ENCODE measurements at regions not wholly inside any gene's neighbourhood (a gene's known extent, or its start where the extent isn't known, plus 50 kb on each side); places are given as distances from the start of the nearest gene placed in this dataset.

DNA sequence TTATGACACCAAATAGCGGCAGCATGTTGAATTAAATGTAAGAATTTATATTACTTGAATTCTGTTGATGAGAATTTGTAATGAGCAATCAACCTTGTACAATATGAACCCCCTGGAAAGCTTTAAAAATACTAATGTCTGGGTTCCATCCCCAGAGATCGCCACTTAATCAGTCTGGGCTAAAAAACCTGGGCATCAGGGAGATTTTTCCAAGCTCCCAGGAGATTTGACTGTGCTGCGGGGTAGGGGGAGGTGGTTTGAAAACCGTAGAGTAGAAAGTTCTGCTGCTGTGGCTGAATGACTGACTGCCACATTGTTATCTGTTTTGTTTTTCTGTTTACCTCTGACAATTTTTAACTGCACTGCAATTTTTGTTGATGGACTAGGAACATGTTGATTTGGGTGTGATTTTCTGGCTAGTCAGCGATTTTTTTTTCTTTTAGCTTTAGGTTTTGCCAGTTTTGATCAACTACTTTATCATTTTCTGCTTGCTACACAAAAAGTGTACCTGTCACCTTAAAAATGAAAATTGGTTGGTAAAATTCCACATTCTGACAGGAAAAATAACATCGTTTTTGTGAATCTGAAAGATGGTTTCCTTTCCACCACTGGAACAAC, 79.3 kb downstream of the PCTP start:
- Mint-ChIP-seq H3K36me3 (no peaks in the 10 kb centered on the region), H3K4me1 (no peaks in the 10 kb centered on the region), H3K27me3 (peaks cover 0 to 5% of the 10 kb centered on the region in 2 donors), H3K4me3 (no peak overlapping the region), H3K27ac (no peak overlapping the region), H3K9me3 (no peaks in the 10 kb centered on the region)
- DNase-seq = no peak
- ATAC-seq (replicated peaks) = no peak

DNA sequence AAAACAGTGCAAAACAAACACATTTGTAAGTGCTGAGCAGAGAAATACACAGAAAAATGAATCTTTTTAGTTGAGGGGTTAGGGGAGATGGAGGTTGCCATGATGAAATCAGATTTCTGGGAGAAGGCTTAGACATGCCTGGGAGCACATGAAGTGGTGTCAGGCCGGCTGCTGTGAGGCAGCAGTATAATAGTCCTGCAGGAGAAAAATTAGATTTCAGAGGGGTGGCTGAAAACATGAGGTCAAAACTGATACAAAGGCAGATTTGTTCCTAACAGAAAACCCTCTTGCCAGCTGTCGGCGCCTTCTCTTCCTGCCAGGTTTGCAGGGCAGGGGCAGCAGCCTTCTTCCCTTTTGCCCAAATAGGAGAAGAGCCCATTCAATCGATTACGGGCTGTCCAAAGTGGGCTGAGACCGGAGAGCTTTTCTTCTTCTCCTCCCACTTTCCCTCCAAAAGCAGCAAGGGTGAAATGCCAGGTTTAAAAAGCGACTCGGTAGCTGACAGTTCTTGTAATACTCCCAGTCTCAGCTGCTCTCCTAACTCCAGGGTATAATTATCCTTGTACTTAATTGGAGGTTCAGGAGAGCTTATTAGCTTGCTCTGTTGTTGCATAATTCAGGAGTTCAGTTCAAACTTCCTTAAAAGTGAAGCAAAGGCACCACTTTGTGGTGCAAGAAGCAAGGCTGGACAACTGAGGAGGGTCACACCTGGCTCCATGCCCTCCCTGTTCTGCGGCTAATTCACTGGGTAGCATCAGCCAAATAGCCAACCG, 80.0 kb downstream of the PCTP start:
- Mint-ChIP-seq H3K27me3 (peaks cover 0 to 5% of the 10 kb centered on the region in 2 donors), H3K4me1 (no peaks in the 10 kb centered on the region)

DNA sequence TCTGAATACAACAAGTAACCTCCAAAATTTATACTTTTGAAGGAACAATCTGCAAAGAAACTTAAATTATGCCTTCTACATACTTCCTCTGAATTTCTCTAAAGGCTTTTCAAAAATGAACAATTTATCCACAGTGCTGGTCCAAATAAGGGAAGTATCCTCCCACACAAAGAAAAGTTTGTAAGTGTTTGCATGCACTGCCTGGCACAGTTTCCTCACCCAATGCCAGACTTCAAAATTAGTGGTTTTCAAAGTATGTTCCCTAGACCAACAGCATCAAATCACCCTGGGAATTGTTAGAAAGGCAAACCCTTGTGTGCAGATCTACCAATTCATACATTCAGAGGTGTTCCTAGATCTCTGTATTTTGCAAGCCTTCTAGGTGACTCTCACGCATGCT, 82.5 kb downstream of the PCTP start:
- no peak for DNase-seq
- ATAC-seq (replicated peaks) = no peak

More for the DNA sequence above, 80.0 kb downstream of the PCTP start:
- Mint-ChIP-seq H3K9me3 (no peaks in the 10 kb centered on the region), H3K4me3 (no peak overlapping the region), H3K27ac (no peak overlapping the region), H3K36me3 (no peaks in the 10 kb centered on the region)
- ATAC-seq (replicated peaks) = no peak
- DNase-seq = no peak

DNA sequence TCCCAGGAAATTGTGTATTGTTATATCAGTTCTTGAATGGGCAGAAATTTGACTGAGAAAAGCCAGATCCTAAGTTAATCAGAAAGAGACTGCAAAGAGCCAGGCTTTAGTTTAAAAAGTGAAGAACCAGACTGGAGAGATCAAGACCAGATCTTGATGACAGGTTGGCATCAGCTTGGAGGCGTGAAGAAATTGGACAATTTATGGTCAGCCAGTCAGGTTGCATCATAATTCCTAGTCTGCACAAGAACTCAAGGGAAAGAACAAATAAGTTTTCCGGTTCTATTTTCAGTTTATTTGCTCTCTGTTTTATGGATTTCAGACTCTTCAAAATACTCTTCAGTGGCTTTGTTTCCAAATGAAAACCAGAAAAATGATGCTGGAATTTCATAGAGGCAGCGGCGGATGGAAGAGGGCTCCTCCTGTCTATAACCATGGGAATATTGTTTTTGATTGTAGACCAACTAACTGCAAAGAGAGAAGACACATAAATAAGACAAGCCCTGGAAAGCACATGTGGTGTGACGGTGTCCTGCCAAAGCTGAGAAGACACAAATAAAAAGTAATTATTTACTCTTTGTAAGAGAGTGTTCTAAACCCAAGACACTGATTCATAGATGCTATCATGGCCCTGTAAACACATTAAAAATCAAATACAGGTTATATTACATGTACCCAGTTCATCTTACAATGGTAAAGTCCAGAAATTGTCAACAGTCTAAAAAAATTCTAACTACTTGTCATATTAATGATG, 91.7 kb downstream of the PCTP start:
- Mint-ChIP-seq H3K27me3 (peaks cover 23 to 34% of the 10 kb centered on the region in 2 donors), H3K4me3 (no peak overlapping the region), H3K36me3 (no peaks in the 10 kb centered on the region), H3K9me3 (peaks cover 6 to 8% of the 10 kb centered on the region in 2 donors), H3K4me1 (peaks cover 3 to 5% of the 10 kb centered on the region in 2 donors), H3K27ac (no peak overlapping the region)
- DNase-seq (no peak), ATAC-seq (replicated peaks) (no peak)

More for the DNA sequence above, 82.5 kb downstream of the PCTP start:
- Mint-ChIP-seq H3K27ac (no peak overlapping the region), H3K4me1 (no peaks in the 10 kb centered on the region), H3K27me3 (peaks cover 5 to 6% of the 10 kb centered on the region in 2 donors), H3K9me3 (no peaks in the 10 kb centered on the region), H3K36me3 (no peaks in the 10 kb centered on the region), H3K4me3 (no peak overlapping the region)

DNA sequence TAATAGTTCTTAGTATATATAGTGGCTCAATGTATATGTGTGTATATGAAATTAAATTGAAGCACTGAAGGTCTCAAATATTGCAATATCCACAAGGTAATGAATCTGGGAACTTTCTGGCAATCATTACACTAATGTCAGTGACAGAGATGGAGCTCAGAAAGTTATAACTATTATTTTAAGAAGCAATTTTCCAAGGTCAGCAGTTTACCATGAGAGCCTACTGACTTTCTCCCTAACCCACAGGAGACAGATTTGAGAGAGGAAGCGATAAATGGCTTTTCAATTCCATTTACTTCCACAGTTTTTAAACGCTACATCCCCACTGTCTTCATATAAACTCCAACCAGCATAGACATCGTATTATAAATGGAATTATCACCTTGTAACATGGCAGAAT, 92.9 kb downstream of the PCTP start:
- Mint-ChIP-seq H3K4me3 (no peak overlapping the region), H3K36me3 (no peaks in the 10 kb centered on the region), H3K9me3 (peaks cover 6 to 9% of the 10 kb centered on the region in 2 donors), H3K27ac (no peak overlapping the region), H3K27me3 (peaks cover 23 to 34% of the 10 kb centered on the region in 2 donors), H3K4me1 (peaks cover 3 to 5% of the 10 kb centered on the region in 2 donors)
- DNase-seq (no peak), ATAC-seq (replicated peaks) (no peak)

DNA sequence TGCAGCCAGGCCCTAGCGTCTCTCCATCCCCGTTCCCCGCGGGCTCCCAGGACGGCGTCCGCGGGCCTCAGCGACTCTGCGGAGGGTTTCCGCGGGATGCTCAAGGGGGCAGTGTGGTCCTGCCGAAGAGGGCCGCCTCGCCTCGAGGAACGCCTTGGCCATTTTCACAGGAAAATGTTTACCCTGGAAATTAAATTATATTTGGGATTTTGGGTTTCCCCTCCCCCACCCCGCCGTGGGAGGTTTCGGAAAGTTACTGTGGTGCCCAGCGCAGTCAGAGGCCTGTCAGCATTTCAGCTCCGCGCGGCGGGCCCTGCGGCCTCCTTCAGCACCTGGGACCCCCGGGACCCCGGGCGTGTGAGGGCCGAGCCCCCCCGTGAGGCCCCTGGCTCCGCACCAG, 94.5 kb downstream of the PCTP start:
- no peak overlapping the region for H3K27ac Mint-ChIP-seq
- H3K9me3 Mint-ChIP-seq = peaks cover 6 to 9% of the 10 kb centered on the region in 2 donors
- DNase-seq (no peak), ATAC-seq (replicated peaks) (peak; percentile 36 to 57)
- peaks cover 3 to 5% of the 10 kb centered on the region in 2 donors for H3K4me1 Mint-ChIP-seq
- peaks cover 23 to 34% of the 10 kb centered on the region in 2 donors for H3K27me3 Mint-ChIP-seq
- no peaks in the 10 kb centered on the region for H3K36me3 Mint-ChIP-seq
- peak overlapping the region in 1 of 2 donors; percentile 4 for H3K4me3 Mint-ChIP-seq

DNA sequence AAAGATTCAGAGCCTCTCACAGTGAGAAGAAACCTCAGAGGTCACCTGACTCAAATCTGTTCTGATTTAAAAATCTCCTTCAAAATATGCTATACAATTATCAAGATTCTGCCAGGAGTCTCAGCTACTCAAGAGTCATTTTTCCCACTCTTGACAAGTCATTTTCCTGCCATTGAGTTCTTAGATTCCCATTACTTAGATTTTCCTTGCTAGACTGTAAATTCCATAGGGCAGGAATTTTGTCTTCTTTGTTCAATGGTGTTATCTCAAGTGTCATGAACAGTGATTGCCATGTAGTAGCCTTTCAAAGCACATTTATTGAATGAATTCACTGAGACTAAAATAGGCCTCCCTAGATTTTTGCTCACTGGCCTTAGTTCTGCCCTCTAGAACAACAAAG, 95.9 kb downstream of the PCTP start:
- DNase-seq (no peak), ATAC-seq (replicated peaks) (no peak)
- Mint-ChIP-seq H3K4me1 (peaks cover 3 to 5% of the 10 kb centered on the region in 2 donors), H3K27ac (no peak overlapping the region), H3K4me3 (no peak overlapping the region), H3K27me3 (peaks cover 23 to 34% of the 10 kb centered on the region in 2 donors), H3K36me3 (no peaks in the 10 kb centered on the region), H3K9me3 (peaks cover 6 to 9% of the 10 kb centered on the region in 2 donors)

DNA sequence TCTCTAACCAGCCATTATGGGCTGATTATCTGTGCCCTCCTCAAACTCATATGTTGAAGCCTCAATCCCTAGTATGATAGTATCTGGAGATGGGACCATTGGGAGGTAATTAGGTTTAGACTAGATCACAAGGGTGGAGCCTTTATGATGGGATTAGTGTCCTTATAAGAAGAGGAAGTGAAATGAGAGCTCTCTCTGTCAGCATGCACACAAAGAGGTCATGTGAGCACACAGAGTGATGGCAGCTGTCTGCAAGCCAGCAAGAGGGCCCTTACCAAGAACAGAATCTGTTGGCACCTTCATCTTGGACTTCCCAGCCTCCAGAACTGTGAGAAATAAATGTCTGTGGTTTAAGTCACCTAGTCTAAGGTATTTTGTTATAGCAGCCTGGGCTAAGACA, 101.9 kb downstream of the PCTP start:
- peaks cover 2 to 4% of the 10 kb centered on the region in 2 donors for H3K9me3 Mint-ChIP-seq
- H3K27me3 Mint-ChIP-seq = no peaks in the 10 kb centered on the region
- ATAC-seq (replicated peaks) = peak in 1 of 2 donors; percentile 21
- H3K4me3 Mint-ChIP-seq = no peak overlapping the region
- no peak overlapping the region for H3K27ac Mint-ChIP-seq
- no peaks in the 10 kb centered on the region for H3K4me1 Mint-ChIP-seq
- H3K36me3 Mint-ChIP-seq = no peaks in the 10 kb centered on the region
- no peak for DNase-seq

DNA sequence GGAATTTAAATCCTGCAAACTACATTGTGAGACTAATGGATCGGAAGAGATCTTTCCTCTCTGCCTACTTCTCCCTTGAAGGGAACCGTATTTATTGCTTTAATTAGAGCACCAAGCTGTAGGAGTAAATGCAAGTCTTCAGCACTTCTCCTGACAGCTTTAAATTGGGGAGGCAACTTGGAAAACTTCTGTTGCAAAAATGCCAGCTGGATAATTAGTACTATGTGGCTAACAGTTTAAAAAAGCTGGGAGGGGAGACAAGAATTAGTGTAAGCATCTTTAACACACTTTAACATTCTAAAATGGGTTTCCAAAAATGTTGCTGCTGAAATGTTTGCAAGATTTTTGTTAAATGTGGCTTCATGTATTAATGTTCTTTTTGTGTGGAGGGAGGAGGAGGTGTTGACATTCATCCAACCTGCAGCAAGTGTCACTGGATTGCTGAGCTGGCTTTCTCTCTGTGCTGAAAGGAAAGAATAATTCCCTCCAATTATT, 108.5 kb downstream of the PCTP start:
- no peak for ATAC-seq (replicated peaks)
- DNase-seq = no peak
- H3K4me1 Mint-ChIP-seq = no peaks in the 10 kb centered on the region
- H3K27me3 Mint-ChIP-seq = peaks cover 0 to 4% of the 10 kb centered on the region in 2 donors
- no peaks in the 10 kb centered on the region for H3K9me3 Mint-ChIP-seq
- H3K36me3 Mint-ChIP-seq = no peaks in the 10 kb centered on the region
- no peak overlapping the region for H3K27ac Mint-ChIP-seq
- H3K4me3 Mint-ChIP-seq = no peak overlapping the region

DNA sequence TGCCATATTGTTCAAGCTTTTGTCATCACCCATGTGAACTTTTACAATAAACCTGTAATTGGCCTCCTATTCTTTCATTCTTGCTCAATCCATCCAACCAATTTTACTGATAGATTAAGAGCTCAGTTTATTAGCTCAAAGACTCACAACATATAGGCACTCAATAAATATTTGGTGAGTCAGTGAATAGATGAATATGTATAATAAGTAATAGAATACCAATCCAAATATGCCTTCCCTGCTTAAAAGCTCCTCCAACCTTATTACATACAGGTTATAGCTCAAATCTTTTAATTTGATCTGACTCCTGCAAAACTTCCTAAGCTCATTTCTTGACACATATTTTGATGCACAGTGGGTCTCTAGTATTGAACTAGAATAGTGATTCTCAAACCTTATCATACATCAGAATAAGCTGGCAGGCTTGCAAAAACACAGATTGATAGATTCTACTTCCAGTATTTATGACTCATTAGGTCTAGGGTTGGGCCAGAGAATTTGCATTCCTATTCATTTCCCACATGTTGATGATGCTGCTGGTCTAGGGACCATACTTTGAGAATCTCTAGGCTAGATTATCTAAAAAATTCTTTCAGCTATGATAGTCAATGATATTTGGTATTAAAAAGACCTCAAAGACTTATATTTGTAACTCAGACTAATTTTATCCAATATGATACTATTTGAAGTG, 114.4 kb downstream of the PCTP start:
- no peaks in the 10 kb centered on the region for H3K36me3 Mint-ChIP-seq
- ATAC-seq (replicated peaks) = no peak
- no peak overlapping the region for H3K4me3 Mint-ChIP-seq
- H3K27me3 Mint-ChIP-seq = peaks cover 0 to 4% of the 10 kb centered on the region in 2 donors
- H3K9me3 Mint-ChIP-seq = peaks cover 4 to 7% of the 10 kb centered on the region in 2 donors
- H3K4me1 Mint-ChIP-seq = no peaks in the 10 kb centered on the region
- DNase-seq = no peak
- H3K27ac Mint-ChIP-seq = no peak overlapping the region

DNA sequence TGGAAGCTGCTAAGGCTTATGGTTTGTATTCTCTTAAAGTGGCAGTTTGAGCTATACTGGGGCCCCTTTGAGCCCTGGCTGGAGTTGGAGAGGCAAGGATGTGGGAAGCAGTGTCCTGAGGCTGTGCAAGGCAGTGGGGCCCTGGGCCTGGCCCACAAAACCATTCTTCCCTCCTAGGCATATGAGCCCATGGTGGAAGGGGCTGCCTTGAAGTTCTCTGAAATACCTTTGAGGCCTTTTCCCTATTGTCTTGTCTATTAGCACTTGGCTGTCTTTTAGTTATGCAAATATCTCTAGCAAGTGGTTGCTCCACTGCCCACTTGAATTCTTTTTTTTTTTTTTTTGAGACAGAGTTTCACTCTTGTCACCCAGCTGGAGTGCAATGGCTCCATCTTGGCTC, 119.2 kb downstream of the PCTP start:
- H3K9me3 Mint-ChIP-seq = peaks cover 4 to 7% of the 10 kb centered on the region in 2 donors
- H3K4me1 Mint-ChIP-seq = no peaks in the 10 kb centered on the region
- no peak overlapping the region for H3K27ac Mint-ChIP-seq
- ATAC-seq (replicated peaks) = no peak
- no peak for DNase-seq
- H3K27me3 Mint-ChIP-seq = no peaks in the 10 kb centered on the region
- H3K4me3 Mint-ChIP-seq = no peak overlapping the region
- H3K36me3 Mint-ChIP-seq = no peaks in the 10 kb centered on the region

DNA sequence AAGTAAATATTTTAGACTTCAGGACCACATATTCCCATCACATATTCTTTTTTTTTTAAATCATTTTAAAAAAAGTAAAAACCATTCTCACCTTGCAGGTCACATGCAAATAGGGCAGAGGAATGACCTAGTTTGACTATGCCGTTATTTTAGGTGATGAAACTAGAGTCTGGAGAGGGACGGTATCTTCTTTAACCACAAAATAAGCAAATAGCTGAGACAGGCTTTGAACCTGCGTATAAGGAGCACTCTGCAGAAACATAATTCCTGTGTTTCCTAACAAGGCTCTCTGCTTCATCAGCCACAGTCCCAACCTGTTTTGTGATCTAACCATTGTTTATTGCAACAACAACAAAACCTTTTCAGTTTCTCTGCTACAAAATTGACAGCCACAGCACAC, 121.5 kb downstream of the PCTP start:
- Mint-ChIP-seq H3K27me3 (no peaks in the 10 kb centered on the region), H3K27ac (no peak overlapping the region), H3K4me3 (no peak overlapping the region), H3K4me1 (no peaks in the 10 kb centered on the region), H3K36me3 (no peaks in the 10 kb centered on the region), H3K9me3 (peaks cover 0 to 5% of the 10 kb centered on the region in 2 donors)
- ATAC-seq (replicated peaks) = no peak
- DNase-seq = no peak

DNA sequence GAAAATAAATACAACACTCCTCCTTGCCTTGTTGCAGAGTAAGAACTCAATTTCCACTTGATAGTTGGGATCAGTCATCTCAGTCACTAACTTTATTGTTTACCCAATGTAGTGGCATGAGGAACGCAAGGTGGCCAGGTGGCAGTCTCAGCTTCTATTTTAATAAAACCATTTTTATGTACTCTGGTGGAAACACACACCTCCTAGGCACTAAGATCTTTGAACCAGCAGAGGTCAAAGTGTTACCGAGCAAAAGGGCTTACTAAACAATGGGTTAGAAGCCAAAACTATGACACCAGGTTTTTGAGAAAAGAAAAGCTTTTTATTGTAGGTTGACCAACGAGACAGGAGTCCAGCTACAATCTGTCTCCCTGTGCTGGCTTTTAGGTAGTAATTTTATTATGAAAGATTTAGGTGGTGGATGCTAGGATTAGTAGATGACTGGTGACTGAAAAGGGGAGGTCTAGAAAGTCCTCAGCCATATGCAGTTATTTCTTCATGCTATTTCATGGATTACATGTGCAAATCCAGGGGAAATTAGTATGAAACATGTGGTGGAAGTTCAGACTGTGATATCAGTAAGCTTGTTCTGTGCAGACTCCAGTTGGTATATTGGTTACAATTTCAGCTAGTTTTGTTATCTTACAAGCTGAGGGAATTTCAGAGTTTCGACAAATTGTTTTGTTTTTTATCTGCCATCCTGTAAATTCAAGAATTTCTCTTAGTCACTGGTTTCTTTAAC, 122.3 kb downstream of the PCTP start:
- ATAC-seq (replicated peaks) = no peak

More for the DNA sequence above, 122.3 kb downstream of the PCTP start:
- DNase-seq = no peak
- Mint-ChIP-seq H3K27me3 (peaks cover 0 to 6% of the 10 kb centered on the region in 2 donors), H3K4me1 (no peaks in the 10 kb centered on the region), H3K4me3 (no peak overlapping the region), H3K9me3 (peaks cover 0 to 5% of the 10 kb centered on the region in 2 donors), H3K36me3 (no peaks in the 10 kb centered on the region), H3K27ac (no peak overlapping the region)

Measured in stimulated activated naive B cell treated with anti-CD40 and anti-IgM and Interleukin-4, amounts not matched to agents 10 μg/mL and 1 μg/mL and 100 μg/mL, for 72 hours (primary cell).